KG1 (cell line): ENCODE measurements at regions not wholly inside any gene's neighbourhood (a gene's known extent, or its start where the extent isn't known, plus 50 kb on each side); places are given as distances from the start of the nearest gene placed in this dataset.
A peak's percentile ranks its signal among the peaks of the same experiment; 100 is the strongest.
"Not testable (repeated sequence)": the region's sequence is repeated elsewhere in the genome, so short reads cannot be mapped to it uniquely, and the experiment has no call there.

Source experiments
- DNase-seq: peaks from one replicate; lab custom pipeline; 2025; lab: John Stamatoyannopoulos, UW

DNA sequence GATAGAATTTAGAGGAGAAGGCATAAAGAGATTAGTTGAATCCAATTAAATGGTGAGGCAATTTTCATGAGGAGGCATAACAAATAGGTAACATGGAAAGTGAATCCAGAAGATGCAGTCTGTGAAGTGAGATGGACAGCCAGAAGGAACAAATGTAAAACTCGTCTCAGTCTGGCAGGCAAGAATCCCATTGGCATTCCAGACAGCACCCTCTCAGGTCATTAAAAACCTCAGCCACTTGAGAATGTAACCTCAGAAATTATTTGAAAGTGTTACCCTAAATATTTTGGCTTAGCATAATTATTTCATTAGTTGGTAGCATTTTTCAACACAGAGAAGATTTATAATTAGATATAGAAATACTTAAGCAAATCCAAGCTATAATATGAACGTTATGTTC, 342.3 kb downstream of the LRRC3B start:
- no peak for DNase-seq

DNA sequence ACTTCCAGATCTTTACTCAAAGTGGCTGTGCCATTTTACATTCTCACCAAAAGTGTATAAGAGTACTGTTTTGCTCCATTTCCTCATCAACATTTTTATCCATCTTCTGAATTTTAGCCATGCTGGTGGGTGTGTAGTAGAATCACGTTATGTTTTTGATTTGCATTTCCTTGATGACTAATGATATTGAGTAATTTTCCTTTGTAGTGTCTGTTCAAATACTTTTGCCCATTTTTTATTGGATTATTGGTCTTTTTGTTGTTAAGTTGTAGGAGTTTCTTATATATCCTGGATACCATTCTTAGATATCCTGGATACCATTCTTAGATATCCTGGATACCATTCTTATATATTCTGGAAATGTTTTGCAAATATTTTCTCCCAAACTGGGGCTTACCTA, 344.9 kb downstream of the LRRC3B start:
- DNase-seq, result no peak

DNA sequence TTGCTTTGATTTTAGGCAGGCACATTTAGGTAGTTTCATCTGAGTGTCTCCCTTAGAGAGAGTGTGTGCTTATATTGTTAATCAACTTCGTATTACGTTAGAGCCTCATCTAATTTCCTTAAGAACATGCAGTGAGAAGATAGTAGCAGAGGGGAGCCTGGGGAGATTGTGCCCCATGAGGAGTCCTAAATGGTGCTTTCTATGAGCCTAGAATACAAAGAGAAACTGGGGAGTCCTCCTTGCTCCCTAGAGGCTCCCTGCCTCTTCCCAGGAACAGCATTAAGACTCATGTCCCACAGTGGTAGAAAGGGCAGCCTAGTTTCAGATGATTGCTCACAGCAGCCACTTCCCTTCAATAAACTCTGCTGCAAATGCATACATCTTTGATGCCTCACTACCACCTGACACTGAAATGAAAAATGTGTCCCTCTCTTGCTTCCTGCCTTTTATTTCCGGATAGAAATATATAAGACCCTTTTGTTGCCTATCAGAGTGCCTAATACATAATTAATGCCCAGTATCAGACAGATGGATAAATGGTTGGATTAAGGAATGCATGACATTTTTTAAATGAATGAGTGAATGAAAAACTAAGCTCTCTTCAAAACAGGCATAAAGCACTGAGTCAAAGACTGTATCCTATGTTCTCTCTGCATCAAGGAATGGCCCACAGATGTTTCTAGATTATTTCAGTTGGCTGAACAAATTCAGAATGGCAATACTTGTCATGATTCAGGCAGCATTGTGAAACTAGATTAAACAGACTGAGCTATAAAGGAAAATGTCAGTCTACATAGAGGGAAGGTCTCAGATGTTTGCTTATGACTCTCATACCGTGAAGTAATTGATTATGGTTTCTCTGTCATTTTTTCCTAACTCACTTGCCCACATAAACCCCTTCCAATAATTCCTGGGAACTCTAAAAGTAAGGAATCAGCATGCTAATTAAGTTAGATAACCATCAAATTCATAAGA, 362.1 kb downstream of the LRRC3B start:
- no peak for DNase-seq

DNA sequence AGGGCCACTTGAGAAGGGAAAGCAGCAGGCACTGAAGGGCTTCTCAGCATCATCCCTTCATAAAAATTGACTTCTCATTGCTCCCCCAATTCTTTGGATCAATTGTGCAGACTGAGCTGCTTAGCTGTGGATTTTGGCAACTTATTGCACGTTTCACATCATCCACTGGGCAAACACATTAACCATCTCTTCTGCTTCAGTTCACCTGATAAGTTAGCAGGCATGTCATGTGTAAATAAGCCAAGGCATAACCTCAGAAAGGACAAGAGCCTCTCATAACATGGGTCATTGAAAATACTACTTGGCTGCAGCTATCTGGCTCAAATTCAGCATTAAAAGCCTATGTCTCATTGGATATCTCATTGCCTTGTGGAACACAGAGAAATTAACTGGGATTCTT, 366.5 kb downstream of the LRRC3B start:
- DNase-seq, result no peak

DNA sequence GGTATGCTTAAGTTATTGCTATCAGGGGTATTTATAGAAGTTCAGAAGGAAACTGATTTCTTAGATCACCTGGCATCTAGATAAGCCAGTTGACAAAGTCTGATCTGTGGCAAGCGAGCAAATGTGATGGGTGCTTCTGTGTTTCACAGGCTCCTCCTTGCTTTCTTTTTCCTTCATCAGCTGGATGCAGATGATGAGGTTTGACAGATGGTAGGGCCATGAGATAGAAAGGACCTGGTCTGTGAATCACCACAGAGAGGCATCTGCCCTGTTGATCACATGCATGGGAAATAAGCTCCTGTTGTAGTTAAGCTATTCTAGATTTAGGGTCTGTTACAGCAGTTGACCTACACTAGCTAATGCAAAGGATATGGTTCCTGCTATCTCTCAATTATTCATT, 372.0 kb downstream of the NEK10 start:
- no peak for DNase-seq

DNA sequence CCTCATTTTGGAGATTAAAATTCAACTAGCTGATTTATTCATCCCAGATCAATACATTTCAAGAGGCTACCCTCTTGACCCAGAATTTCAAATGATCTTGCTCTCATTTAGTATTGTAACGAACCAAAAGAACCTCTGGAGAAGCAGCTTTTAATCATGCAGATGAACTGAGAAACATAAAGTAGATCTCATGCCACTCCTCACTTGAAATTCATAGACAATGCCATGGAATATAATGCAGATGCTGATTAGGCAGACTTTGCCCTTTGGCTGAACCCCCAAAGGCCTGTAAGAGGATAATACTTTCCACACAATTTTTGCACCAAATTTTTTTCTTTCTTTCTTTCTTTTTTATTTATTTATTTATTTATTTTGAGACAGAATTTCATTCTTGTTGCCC, 358.3 kb downstream of the NEK10 start:
- DNase-seq, result no peak

DNA sequence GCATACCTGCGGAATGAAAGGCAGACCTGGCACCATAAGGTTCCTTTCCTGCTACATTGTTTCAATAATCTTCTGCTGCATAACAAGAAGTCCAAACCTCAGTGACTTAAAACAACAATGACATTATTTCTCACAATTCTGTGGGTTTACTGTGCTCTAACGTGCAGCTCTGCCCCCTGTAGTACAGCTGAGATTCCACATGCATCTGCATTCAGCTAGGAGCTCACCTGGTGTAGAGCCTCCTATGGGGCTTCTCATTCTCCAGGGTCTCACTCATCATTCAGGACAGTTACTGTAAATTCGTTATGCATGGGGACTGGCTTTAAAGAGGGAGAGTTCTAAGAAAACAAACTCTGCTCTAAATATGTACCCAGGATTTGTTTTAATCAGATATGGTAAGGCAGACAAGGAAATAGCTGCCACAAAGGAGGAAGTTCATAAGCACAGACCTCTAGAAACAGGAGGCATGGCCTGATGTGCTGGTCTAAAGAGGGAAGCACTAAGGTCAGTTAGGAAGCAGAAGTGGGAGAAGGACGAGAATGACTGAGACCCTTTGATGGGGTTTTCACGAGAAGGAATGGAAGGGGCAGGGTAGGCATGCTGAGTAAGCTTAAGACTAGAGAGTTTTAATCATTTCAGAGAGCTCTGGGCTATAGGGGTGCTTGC, 347.0 kb downstream of the NEK10 start:
- peak; percentile 50 for DNase-seq

DNA sequence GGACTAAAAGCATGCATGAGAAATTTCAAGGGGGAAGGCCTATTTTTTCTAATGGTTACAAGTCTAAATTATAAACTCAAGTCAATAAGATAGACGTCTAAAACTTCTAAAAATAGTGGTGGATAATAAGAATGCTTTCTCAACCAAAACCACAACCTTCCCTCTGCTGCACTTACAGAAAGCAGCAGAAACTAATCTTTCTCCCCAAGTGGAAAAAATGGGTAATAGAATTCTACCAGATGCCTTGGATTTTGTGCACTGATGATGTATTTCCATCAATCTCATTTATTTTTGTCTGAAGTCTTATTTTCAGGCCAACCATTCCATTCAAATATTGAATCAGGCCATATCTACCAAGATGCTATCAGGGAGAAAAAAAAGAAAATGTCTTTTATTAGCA, 344.7 kb downstream of the NEK10 start:
- DNase-seq, result no peak

DNA sequence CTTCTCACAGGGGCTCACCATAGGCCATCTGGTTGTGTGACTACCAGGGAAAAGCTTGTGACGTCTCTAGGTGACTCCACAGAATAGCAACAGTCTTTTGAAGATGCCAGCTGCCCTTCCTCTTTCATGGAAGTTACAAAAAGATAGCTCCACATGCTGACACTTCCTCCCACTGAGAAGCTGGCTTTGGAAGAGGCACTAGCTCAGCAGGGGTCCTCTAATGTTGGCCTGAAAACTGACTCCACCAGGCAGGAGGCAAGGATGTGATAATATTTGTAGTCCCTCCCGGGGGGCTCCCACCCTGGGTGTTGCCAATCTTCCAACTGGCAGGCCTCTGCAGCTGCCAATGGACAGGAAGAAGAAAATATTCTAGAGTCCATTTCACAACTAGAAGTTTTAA, 343.5 kb downstream of the NEK10 start:
- DNase-seq, result no peak

DNA sequence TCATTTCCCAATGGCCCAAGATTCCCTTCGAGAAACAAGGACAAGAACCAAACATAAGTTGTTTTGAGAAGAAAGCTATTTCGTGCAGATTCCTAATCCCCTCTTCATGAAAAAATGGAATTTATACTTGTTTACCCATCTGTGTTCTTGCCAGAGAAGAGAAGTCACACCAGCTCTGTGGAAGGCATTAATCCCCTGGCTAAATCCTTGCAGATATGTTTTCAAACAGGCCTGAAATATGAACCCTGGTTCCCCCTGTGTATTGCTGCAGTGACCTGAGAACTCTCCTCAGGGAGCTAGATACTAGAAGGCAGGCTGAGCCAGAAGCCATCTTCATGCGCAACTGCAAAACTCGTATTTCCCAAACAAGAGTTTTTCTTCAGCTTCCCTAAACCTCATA, 337.7 kb downstream of the NEK10 start:
- no peak for DNase-seq

DNA sequence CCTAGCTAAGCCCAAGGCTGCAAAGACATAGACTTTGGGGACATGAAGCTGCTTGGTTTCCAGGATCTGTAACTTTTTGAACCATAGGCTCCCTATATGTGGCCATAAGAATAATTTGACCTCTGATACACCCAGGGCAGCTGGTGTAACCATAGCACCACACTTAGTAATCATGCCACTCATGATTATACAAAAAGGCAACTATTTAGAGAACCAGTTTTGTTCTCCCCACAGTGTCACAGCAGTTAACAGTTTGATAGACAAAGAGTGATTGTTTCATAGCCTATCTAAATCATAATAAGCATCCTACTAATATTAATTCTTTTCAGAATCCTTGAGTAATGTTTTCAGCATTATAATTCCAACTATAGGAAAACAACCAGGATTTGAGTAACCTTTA, 334.9 kb downstream of the NEK10 start:
- no peak for DNase-seq

DNA sequence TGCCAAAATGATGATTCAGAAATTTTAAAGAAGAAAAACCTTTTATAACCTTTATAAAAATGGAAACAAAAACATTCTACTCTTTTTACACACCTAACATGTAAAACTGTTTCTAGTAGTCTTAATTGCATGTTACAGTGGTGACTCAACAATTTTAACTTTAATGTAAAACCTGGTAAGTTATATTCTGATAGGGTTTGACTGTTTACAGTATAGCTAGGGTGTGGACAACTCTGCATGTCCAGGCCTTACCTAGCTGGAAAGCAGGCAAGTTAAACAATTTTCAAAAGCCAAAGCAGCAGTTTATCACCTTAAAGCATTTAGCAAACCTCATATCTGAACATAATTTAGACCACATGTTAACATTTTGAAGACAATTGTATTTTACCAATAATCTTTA, 328.5 kb downstream of the NEK10 start:
- DNase-seq, result no peak

DNA sequence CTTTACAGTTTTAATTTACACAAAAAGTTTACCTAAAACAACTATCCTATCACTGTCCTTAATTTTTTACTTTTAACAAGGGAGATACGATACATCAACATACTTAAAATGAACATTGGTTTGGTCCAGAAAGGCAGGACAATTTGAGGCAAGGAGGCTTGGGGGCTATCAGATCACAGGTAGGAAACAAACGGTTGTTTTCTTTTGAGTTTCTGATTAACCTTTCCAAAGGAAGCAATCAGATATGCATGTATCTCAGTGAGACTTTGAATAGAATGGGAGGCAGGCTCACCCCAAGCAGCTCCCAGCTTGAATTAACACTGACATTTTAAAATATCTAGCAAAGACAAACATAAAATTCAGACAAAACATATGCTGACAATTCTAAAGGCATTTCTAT, 326.6 kb downstream of the NEK10 start:
- DNase-seq, result not testable (repeated sequence)

DNA sequence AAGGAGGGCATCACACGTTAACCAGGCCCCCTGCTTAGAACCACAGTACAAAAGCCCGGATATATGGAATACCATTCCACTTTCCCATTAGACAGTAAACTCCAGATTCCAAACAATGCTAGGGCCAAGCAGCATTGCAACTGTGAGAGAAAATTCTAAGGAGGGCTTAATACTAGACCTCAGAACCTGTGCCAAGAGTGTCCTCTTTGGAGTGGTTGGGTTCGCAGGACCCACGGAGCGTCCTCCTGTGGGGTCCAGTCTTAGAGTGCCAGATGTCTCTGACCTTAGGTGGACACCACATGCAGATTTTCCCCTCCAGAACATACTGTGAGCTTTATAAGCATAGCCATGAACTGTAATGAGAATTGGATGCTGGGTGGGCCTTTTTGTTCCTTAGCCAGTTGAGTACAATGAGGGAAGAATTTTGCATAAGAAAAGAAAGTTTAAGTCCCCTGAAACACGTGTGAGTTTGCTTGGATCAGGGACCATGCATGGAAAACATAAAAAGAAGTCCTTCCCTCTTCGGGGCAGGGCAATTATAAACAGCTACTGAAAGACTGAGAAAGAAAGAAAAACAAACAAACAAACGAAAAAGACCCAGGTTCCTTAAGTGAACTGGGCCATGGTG, 325.7 kb downstream of the NEK10 start:
- no peak for DNase-seq

DNA sequence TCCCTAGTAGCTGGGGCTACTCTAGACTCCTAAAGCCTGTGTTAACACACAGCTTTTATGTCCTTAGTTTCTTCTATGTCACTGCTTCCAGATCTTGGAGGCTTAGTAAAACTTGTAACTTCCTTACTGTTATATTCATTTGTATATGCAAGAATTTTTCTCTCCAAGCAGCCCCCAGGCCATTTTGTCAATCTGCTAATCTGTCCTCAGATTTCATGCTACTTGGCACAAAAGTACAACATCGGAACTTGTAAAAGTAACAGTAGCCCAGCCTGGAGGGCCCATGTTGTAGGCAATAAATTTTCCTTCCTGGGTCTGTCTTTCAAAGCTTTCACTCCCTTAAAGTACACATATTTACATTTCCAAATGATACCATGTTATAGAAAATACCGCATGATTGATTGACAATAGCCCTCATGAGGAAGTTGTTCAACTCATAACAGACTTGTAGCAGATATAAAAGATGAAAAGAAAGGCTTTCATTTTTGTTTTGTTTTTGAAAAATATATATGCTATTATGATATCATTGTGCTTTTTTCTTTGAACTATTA, 324.2 kb downstream of the NEK10 start:
- DNase-seq, result no peak

DNA sequence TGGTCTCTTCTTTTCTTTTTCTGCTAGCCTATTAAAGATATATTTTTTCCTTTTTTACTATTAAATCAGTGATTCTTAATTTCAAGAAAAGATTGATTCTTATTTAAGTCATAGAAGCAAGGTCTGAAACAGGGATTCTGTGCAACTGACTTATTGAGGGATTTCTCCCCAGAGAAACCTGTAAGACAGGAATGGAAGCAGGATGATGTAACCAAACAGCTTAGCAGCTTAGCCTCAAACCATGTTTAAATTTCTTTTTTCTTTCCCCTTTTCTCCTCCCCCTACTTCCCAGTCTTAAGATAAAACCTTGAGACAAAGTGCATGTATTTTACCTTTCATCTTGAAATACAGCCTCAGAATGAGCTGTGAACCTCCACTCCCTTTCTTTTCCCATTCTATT, 322.8 kb downstream of the NEK10 start:
- no peak for DNase-seq

DNA sequence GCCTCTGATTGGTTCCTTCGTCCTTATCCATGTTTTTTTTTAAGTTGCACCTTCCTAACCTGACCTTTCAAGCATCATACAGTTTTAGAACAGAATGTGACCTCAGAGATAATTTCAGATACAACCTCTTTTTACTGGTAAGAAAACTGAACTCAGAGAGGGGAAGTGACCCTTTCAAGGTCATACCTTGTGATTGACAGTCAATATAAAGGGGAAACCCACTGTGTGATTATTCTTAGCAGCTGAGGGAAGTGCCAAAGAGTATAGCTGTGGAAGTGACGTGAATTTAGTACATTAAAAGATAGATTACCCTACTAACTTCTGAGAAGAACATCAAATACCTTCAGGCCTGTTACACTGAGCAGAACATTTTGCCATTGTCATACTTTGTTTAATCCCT, 319.4 kb downstream of the NEK10 start:
- DNase-seq, result no peak

DNA sequence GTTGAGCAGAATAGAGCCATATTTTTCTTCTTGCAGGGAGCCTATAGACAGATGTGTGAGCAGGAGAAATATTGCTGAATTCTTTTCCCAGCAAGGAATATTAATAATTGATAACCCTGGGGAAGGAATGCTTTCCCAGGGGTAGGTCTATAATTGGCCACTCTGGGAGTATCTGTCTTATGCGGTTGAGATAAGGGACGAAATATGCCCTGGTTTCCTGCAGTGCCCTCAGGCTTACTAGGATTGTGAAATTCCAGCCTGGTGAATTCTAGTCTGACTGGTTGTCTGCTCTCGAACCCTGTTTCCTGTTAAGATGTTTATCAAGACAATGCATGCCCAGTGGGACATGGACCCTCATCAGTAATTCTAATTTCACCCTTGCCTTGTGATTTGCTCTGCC, 317.7 kb downstream of the NEK10 start:
- DNase-seq, result not testable (repeated sequence)

DNA sequence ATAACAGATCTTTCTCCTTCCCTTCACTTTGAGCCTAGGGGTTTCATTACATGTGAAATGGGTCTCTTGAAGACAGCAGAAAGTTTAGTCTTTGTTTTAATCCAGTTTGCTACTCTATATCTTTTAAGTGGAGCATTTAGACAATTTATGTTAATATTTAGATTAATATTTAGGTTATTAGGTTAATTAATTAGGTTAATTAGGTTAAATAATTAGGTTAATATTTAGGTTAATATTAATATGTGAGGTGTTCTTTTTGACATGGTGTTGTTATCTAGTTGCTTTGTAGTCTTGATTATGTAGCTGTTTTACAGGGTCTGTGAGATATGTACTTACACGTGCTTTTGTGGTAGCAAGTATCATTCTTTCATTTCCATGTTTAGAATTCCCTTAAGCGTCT, 312.9 kb downstream of the NEK10 start:
- DNase-seq, result no peak

DNA sequence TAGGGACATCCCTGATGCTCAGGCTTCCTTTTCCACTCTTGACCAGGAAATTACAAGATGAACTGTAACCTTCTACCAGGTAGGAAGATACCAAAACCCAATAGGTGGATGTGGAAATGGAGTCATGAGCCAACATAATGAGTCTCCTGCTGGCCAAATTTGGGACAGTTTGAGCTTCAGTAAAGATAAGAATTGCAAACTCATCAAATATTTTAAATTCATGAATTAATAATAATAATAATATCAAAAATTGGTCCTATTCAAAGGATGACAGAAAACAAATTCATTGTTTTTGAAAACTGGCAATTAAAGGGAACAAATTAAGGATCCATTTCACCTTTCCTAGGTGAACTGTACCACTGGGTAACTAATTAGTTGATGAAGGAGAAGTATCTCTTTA, 309.7 kb downstream of the NEK10 start:
- DNase-seq, result no peak
